Non-pigmented ciliary epithelial cell (primary cell): ENCODE measurements at regions not wholly inside any gene's neighbourhood (a gene's known extent, or its start where the extent isn't known, plus 50 kb on each side); places are given as distances from the start of the nearest gene placed in this dataset.

Source experiments
- DNase-seq: peaks from one replicate; pipeline ENCODE4 v3.0.0-alpha.2; 2010; ENCODE audit warnings: low read depth

- DNase-seq, result no peak
These were observed 110.5 kb upstream of the HABP2 start for GRCh38 chr10:113442336-113442735.

GRCh38 chr10:113443141-113443925 is 109.5 kb upstream of the HABP2 start:
- no peak for DNase-seq

- DNase-seq, result no peak
These were observed 108.0 kb upstream of the HABP2 start for GRCh38 chr10:113444766-113445365.

GRCh38 chr10:113445736-113446135 is 107.1 kb upstream of the HABP2 start:
- DNase-seq, result no peak

GRCh38 chr10:113446739-113447138 is 106.1 kb upstream of the HABP2 start:
- no peak for DNase-seq

- no peak for DNase-seq
These were observed 105.6 kb upstream of the HABP2 start for GRCh38 chr10:113447278-113447677.

GRCh38 chr10:113449006-113449695 is 103.7 kb upstream of the HABP2 start:
- DNase-seq, result no peak

GRCh38 chr10:113450046-113450804 is 102.6 kb upstream of the HABP2 start:
- DNase-seq, result no peak

GRCh38 chr10:113450906-113451305 is 101.9 kb upstream of the HABP2 start:
- DNase-seq, result no peak

GRCh38 chr10:113452146-113452845 is 100.6 kb upstream of the HABP2 start:
- no peak for DNase-seq

- no peak for DNase-seq
These were observed 99.5 kb upstream of the HABP2 start for GRCh38 chr10:113453351-113453750.

GRCh38 chr10:113454341-113455061 is 98.4 kb upstream of the HABP2 start:
- DNase-seq, result no peak

GRCh38 chr10:113455947-113456346 is 96.9 kb upstream of the HABP2 start:
- DNase-seq, result no peak

GRCh38 chr10:113456741-113457140 is 96.1 kb upstream of the HABP2 start:
- DNase-seq, result no peak

GRCh38 chr10:113457408-113457807 is 95.4 kb upstream of the HABP2 start:
- DNase-seq, result no peak

- DNase-seq, result no peak
These were observed 94.4 kb upstream of the HABP2 start for GRCh38 chr10:113458451-113458850.

GRCh38 chr10:113458944-113459343 is 93.9 kb upstream of the HABP2 start:
- DNase-seq, result no peak

- DNase-seq, result no peak
These were observed 93.1 kb upstream of the HABP2 start for GRCh38 chr10:113459626-113460280.

GRCh38 chr10:113463083-113463482 is 89.8 kb upstream of the HABP2 start:
- DNase-seq, result no peak

- no peak for DNase-seq
These were observed 89.1 kb upstream of the HABP2 start for GRCh38 chr10:113463777-113464176.

- no peak for DNase-seq
These were observed 83.1 kb upstream of the HABP2 start for GRCh38 chr10:113469796-113470195.
